ENCODE measurements at regions not wholly inside any gene's neighbourhood (a gene's known extent, or its start where the extent isn't known, plus 50 kb on each side); places are given as distances from the start of the nearest gene placed in this dataset.

DNA sequence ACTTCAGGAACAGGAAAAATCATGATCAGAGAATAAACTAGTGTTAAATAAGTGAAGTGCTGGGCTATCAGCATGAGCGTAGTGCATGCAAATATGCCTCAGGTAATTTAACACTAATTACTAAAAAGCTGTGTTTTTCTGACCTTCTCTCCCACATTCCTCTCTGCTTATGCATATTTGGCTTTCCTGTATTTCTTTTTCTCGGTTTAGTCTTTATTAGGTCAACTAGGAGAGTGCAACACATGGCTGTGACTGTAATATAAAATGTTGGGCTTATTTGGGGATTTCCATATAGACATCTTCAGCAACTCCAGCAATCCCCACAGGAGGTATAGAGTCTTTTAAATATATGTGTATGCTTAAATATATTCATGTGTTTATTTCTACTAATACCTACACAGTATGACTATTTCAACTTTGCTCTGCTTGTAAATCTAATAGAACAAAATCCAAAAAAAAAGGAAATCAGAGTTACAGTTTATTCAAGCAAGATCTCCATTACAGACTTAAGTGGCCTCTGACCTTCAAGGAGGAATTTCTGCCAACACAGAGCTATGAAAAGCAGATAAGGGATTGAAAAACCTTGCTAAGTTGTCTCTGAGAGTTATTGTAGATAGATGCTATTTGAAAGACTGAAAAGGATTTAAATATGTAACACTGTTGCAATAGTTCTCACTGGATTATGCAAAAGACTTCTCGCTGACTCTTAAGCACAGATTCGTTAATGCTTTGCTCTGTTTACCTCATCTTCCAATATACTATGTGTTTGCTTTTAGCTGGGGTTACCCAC lies 359.5 kb upstream of the RGPD4 start:
- no peak overlapping the region for H3K4me3 ChIP-seq
- no peak overlapping the region for H3K27ac ChIP-seq
- intact Hi-C loops (cut with DNase I; ENCODE audit: low total_unique reads): no loop called here
- H3K36me3 ChIP-seq: no peaks in the 10 kb centered on the region
- no peaks in the 10 kb centered on the region for H3K9me3 ChIP-seq
- DNase-seq: no peak
- no peaks in the 10 kb centered on the region for H3K27me3 ChIP-seq
- no peak for TF ChIP-seq POLR2A (IDR thresholded peaks at IDR 0.05)
- TF ChIP-seq, protein P1, sequence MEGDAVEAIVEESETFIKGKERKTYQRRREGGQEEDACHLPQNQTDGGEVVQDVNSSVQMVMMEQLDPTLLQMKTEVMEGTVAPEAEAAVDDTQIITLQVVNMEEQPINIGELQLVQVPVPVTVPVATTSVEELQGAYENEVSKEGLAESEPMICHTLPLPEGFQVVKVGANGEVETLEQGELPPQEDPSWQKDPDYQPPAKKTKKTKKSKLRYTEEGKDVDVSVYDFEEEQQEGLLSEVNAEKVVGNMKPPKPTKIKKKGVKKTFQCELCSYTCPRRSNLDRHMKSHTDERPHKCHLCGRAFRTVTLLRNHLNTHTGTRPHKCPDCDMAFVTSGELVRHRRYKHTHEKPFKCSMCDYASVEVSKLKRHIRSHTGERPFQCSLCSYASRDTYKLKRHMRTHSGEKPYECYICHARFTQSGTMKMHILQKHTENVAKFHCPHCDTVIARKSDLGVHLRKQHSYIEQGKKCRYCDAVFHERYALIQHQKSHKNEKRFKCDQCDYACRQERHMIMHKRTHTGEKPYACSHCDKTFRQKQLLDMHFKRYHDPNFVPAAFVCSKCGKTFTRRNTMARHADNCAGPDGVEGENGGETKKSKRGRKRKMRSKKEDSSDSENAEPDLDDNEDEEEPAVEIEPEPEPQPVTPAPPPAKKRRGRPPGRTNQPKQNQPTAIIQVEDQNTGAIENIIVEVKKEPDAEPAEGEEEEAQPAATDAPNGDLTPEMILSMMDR (IDR thresholded peaks at IDR 0.05): no peak
- H3K4me1 ChIP-seq: no peaks in the 10 kb centered on the region

DNA sequence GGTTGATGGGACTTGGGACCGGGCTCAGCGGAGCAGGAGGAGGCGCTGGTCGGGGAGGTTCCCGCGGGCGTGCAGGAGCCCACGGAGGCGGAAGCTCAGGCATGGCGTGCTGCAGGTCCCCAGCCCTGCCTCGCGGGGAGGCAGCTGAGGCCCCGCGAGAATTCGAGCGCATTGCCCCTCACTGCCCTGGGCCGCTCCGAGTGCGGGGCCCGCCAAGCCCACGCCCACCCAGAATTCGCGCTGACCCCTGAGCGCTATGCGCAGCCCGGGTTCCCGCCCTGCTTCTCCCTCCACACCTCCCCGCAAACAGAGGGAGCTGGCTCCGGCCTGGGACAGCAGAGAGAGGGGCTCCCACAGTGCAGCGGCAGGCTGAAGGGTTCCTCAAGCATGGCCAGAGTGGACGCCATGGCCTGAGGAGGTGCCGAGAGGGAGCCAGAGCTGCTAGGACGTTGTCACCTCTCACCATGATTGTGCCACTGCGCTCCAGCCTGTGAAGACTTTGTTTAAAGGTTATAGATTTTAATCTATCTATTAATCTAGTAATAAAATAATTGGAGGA lies 357.2 kb upstream of the RGPD4 start:
- no peaks in the 10 kb centered on the region for H3K4me1 ChIP-seq
- intact Hi-C loops (cut with DNase I; ENCODE audit: low total_unique reads): no loop called here
- no peaks in the 10 kb centered on the region for H3K9me3 ChIP-seq
- no peaks in the 10 kb centered on the region for H3K27me3 ChIP-seq
- no peak for TF ChIP-seq POLR2A (IDR thresholded peaks at IDR 0.05)
- TF ChIP-seq, protein P1 (IDR thresholded peaks at IDR 0.05): no peak
- H3K36me3 ChIP-seq: no peaks in the 10 kb centered on the region
- H3K4me3 ChIP-seq: no peak overlapping the region
- DNase-seq: no peak
- H3K27ac ChIP-seq: no peak overlapping the region

DNA sequence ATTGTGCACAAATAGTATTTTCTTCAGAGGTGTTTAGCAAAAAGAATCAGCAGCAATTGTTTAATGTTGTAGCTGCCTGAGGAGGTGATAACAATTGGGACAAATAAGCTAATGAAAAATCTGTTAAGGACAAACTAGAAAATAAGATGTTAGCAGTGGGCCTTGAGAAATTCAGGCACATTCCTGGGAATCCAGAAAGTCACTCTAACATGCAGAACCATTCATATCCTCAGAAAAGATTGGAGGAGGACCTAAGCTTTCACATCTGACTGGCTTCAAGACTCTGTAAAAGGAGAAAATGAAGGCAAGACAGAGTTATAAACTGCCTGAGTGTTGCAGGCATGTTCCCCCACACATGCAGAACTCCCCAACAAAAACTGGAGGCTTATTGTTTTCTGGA lies 353.5 kb upstream of the RGPD4 start:
- H3K9me3 ChIP-seq: no peaks in the 10 kb centered on the region
- H3K27me3 ChIP-seq: no peaks in the 10 kb centered on the region
- H3K4me3 ChIP-seq: no peak overlapping the region
- intact Hi-C loops (cut with DNase I; ENCODE audit: low total_unique reads): no loop called here
- DNase-seq: no peak
- H3K27ac ChIP-seq: no peak overlapping the region
- no peaks in the 10 kb centered on the region for H3K4me1 ChIP-seq
- TF ChIP-seq POLR2A (IDR thresholded peaks at IDR 0.05): no peak
- TF ChIP-seq, protein P1 (IDR thresholded peaks at IDR 0.05): no peak
- H3K36me3 ChIP-seq: no peaks in the 10 kb centered on the region

DNA sequence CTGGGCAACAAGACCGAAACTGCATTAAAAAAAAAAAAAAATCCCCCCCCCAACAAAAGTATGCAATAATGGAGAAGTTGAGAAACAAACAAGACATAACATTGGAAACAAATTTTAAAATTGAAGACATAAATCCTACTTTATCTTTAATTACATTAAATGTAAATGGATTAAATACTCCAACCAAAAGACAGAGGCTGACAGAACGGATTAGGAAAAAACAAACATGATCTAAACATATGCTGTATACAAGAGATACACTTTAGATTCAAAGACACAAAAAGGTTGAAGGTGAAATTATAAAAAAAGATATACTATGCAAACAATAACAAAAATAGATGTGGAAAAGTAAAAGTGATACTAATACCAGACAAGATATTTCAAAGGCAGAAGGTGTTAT lies 350.8 kb upstream of the RGPD4 start:
- no peak for TF ChIP-seq POLR2A (IDR thresholded peaks at IDR 0.05)
- TF ChIP-seq, protein P1 (IDR thresholded peaks at IDR 0.05): no peak
- intact Hi-C loops (cut with DNase I; ENCODE audit: low total_unique reads): no loop called here
- Histone ChIP-seq H3K27ac (no peak overlapping the region), H3K9me3 (no peaks in the 10 kb centered on the region), H3K4me3 (no peak overlapping the region), H3K4me1 (no peaks in the 10 kb centered on the region), H3K27me3 (no peaks in the 10 kb centered on the region), H3K36me3 (no peaks in the 10 kb centered on the region)
- DNase-seq: no peak

DNA sequence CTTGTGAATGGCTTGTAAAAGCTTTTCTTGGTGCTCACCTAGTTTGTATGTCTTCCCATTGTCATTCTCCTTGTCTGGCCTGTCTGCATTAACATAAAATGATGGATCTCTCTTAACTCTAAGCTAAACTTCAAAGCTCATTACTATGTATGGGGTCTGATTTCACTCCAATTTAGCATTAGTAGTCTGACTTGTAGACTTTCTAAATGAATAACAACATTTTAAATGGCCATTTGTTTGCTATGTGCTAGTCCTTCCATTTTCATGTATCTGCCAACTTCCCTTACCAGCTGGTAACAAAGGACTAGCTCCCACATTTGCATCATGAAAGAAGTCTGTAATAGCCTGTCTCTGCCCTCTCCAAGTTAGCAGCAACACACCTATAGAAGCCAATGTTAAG lies 324.2 kb upstream of the RGPD4 start:
- TF ChIP-seq, protein P1 (IDR thresholded peaks at IDR 0.05): no peak
- no peak for TF ChIP-seq POLR2A (IDR thresholded peaks at IDR 0.05)

More for the DNA sequence above, 324.2 kb upstream of the RGPD4 start:
- intact Hi-C loops (cut with DNase I; ENCODE audit: low total_unique reads): no loop called here
- no peak overlapping the region for H3K4me3 ChIP-seq
- H3K9me3 ChIP-seq: no peaks in the 10 kb centered on the region
- no peaks in the 10 kb centered on the region for H3K4me1 ChIP-seq
- H3K27ac ChIP-seq: no peak overlapping the region
- no peaks in the 10 kb centered on the region for H3K27me3 ChIP-seq
- no peaks in the 10 kb centered on the region for H3K36me3 ChIP-seq
- DNase-seq: no peak

Data from uterus (tissue), 3 donors.